IPS DF 4.7 (cell line): ENCODE measurements at regions not wholly inside any gene's neighbourhood (a gene's known extent, or its start where the extent isn't known, plus 50 kb on each side); places are given as distances from the start of the nearest gene placed in this dataset.
"Not testable (repeated sequence)": the region's sequence is repeated elsewhere in the genome, so short reads cannot be mapped to it uniquely, and the experiment has no call there.

ENCODE experiments used
- DNase-seq: peaks from one replicate; pipeline ENCODE4 v3.0.0-alpha.2; 2013; ENCODE audit warnings: low spot score; ENCODE audit errors: extremely low read depth

- no peak for DNase-seq
Measured at GRCh38 chr5:158519433-158520021, 580.2 kb downstream of the EBF1 start.

- DNase-seq = no peak
Measured at GRCh38 chr5:158516521-158516920, 583.2 kb downstream of the EBF1 start.

GRCh38 chr5:158514986-158515359 lies 584.7 kb downstream of the EBF1 start:
- DNase-seq = no peak

GRCh38 chr5:158514319-158514985 lies 585.3 kb downstream of the EBF1 start:
- DNase-seq = no peak

- no peak for DNase-seq
Measured at GRCh38 chr5:158513490-158514318, 586.0 kb downstream of the EBF1 start.

- no peak for DNase-seq
Measured at GRCh38 chr5:158511454-158511853, 588.3 kb downstream of the EBF1 start.

GRCh38 chr5:158510479-158510878 lies 589.2 kb downstream of the EBF1 start:
- DNase-seq = no peak

GRCh38 chr5:158506648-158507047 lies 593.1 kb downstream of the EBF1 start:
- DNase-seq = no peak

GRCh38 chr5:158502686-158503085 lies 597.0 kb downstream of the EBF1 start:
- no peak for DNase-seq

GRCh38 chr5:158499892-158500418 lies 599.8 kb downstream of the EBF1 start:
- DNase-seq = no peak

GRCh38 chr5:158499075-158499891 lies 600.4 kb downstream of the EBF1 start:
- DNase-seq = no peak

GRCh38 chr5:158496624-158497023 lies 603.1 kb downstream of the EBF1 start:
- DNase-seq = no peak

GRCh38 chr5:158494541-158494940 lies 605.2 kb downstream of the EBF1 start:
- no peak for DNase-seq

GRCh38 chr5:158494044-158494443 lies 605.7 kb downstream of the EBF1 start:
- DNase-seq = not testable (repeated sequence)

GRCh38 chr5:158492841-158493242 lies 606.9 kb downstream of the EBF1 start:
- DNase-seq = no peak

- no peak for DNase-seq
Measured at GRCh38 chr5:158492136-158492535, 607.6 kb downstream of the EBF1 start.

- DNase-seq = no peak
Measured at GRCh38 chr5:158487664-158488063, 612.1 kb downstream of the EBF1 start.

- no peak for DNase-seq
Measured at GRCh38 chr5:158487156-158487555, 612.6 kb downstream of the EBF1 start.

GRCh38 chr5:158486566-158486965 lies 613.1 kb downstream of the EBF1 start:
- no peak for DNase-seq

- no peak for DNase-seq
Measured at GRCh38 chr5:158485604-158486081, 614.1 kb downstream of the EBF1 start.

GRCh38 chr5:158485047-158485446 lies 614.7 kb downstream of the EBF1 start:
- no peak for DNase-seq
